Left ventricle myocardium inferior (tissue), 1 donor: ENCODE measurements at regions not wholly inside any gene's neighbourhood (a gene's known extent, or its start where the extent isn't known, plus 50 kb on each side); places are given as distances from the start of the nearest gene placed in this dataset.

Source experiments
- DNase-seq: peaks from one replicate; pipeline ENCODE4 v3.0.0-alpha.2; 2020
- H3K27ac ChIP-seq: fragments of 200-600 bp; replicated peaks from 2 replicates; pipeline ENCODE4 v1.8.0; 2021
- H3K27me3 ChIP-seq: fragments of 200-600 bp; 2 replicates; pipeline ENCODE4 v1.8.0; 2021; ENCODE audit warnings: low read depth
- H3K36me3 ChIP-seq: fragments of 200-600 bp; 2 replicates; pipeline ENCODE4 v1.8.0; 2021
- H3K4me1 ChIP-seq: fragments of 200-600 bp; 2 replicates; pipeline ENCODE4 v1.8.0; 2021
- H3K4me3 ChIP-seq: fragments of 200-600 bp; 2 replicates; pipeline ENCODE4 v1.8.0; 2021; ENCODE audit warnings: mild to moderate bottlenecking, moderate library complexity
- H3K9me3 ChIP-seq: fragments of 200-600 bp; replicated peaks from 2 replicates; pipeline ENCODE4 v1.8.0; 2021
- intact Hi-C: fragments of 100-400 bp; cut with micrococcal nuclease; formaldehyde crosslinking; loops from one replicate; pipeline ENCODE4 v1.11.0; 2022
- TF ChIP-seq, protein P1 (sequence below): fragments of 200-600 bp; IDR thresholded peaks from 2 replicates; pipeline ENCODE4 v1.8.0; 2021; ENCODE audit warnings: antibody characterized with exemption, mild to moderate bottlenecking, borderline replicate concordance
- donor health status: DM: no; HTN: yes; CAD: no; lungs with severe emphysema.

DNA sequence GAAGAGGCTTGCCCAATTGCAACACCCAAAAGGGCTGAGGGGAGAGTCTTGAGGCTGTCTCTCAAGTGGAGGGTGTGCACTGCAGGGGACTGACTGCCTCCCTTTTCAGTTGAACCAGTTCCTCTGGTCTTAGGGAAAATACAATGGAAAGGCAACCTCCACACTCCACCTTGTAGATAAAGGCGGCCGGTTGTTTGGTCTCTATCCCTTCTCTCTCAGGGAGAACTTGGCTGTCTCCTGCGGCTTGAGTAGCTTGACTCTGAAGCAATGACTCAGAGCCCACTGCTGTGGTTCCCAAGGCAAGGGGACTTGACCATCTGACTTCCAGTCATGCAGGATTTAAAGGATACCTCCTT is 143.2 kb upstream of the UMPS start:
- Histone ChIP-seq H3K4me1 (peaks cover 55% of the 10 kb centered on the region), H3K9me3 (no peaks in the 10 kb centered on the region), H3K4me3 (peak overlapping the region; percentile 76), H3K27me3 (no peaks in the 10 kb centered on the region), H3K36me3 (no peaks in the 10 kb centered on the region), H3K27ac (peak overlapping the region; percentile 89)
- DNase-seq: no peak
- intact Hi-C loops: no loop called here
- TF ChIP-seq, protein P1, sequence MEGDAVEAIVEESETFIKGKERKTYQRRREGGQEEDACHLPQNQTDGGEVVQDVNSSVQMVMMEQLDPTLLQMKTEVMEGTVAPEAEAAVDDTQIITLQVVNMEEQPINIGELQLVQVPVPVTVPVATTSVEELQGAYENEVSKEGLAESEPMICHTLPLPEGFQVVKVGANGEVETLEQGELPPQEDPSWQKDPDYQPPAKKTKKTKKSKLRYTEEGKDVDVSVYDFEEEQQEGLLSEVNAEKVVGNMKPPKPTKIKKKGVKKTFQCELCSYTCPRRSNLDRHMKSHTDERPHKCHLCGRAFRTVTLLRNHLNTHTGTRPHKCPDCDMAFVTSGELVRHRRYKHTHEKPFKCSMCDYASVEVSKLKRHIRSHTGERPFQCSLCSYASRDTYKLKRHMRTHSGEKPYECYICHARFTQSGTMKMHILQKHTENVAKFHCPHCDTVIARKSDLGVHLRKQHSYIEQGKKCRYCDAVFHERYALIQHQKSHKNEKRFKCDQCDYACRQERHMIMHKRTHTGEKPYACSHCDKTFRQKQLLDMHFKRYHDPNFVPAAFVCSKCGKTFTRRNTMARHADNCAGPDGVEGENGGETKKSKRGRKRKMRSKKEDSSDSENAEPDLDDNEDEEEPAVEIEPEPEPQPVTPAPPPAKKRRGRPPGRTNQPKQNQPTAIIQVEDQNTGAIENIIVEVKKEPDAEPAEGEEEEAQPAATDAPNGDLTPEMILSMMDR: no peak

DNA sequence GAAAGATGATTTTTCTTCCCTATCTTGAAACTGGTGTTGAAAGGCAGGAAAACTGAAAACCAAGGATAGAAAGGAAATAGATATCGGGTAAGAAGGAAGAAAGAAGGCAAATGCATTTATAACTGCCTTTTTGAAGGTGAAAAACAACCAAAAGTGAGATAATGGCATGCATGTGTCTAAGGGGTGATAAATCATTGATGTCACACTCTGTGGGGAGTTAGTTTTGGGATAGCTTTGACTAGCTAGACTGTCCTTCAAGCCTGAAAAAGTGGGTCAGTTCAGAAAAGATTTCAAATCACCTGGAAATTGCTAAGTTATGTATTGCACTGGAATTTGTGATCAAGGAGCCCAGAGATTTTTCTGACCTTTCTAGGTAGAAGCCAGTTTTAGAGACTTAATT is 142.2 kb upstream of the UMPS start:
- H3K4me1 ChIP-seq: peaks cover 65% of the 10 kb centered on the region
- H3K27me3 ChIP-seq: no peaks in the 10 kb centered on the region
- H3K36me3 ChIP-seq: no peaks in the 10 kb centered on the region
- no peak for DNase-seq
- no peak overlapping the region for H3K27ac ChIP-seq
- TF ChIP-seq, protein P1: no peak
- intact Hi-C loops: no loop called here
- no peaks in the 10 kb centered on the region for H3K9me3 ChIP-seq
- no peak overlapping the region for H3K4me3 ChIP-seq

DNA sequence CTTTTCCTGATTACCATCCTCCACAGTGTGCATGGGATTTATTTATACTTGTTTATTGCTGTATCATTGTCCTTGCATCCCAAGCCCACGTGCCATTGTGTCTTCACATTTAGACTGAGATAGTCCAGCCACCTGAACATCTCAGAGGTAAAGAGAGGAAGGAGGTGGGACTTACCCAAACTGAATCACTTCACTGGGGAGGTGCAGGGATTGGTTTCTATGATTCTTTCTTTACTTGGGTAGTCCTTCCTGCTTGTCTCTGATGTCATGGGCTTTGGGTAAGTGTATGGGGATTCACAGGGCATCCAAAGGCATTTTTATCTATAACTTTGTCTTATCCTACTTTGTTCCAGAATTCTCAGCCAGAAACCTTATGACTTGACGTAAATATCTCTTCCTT is 141.5 kb upstream of the UMPS start:
- no peak for DNase-seq
- intact Hi-C loops: no loop called here
- Histone ChIP-seq H3K4me3 (no peak overlapping the region), H3K4me1 (peaks cover 67% of the 10 kb centered on the region), H3K27ac (no peak overlapping the region), H3K36me3 (no peaks in the 10 kb centered on the region), H3K27me3 (no peaks in the 10 kb centered on the region), H3K9me3 (no peaks in the 10 kb centered on the region)
- TF ChIP-seq, protein P1: no peak

DNA sequence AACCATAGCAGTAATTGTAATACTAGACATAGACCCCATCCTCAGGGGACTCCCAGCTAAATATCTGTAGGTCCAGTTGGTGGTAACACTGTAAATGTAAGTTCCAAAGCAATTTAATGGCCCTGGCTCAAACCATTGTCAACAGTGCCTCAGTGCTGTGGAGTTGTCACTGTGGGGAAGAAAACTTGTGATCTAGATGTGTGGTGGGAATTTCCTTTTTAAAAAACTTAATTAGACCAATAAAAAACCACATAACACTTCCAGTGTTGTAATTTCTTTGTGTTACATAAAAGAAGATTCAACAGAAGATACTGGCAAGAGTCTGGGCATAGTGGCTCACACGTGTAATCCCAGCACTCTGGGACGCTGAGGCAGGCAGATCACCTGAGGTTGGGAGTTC is 138.6 kb upstream of the UMPS start:
- H3K9me3 ChIP-seq: no peaks in the 10 kb centered on the region
- intact Hi-C loops: no loop called here
- no peaks in the 10 kb centered on the region for H3K36me3 ChIP-seq
- no peaks in the 10 kb centered on the region for H3K27me3 ChIP-seq
- TF ChIP-seq, protein P1: no peak
- no peak for DNase-seq
- no peak overlapping the region for H3K27ac ChIP-seq
- no peak overlapping the region for H3K4me3 ChIP-seq
- H3K4me1 ChIP-seq: peaks cover 51% of the 10 kb centered on the region

DNA sequence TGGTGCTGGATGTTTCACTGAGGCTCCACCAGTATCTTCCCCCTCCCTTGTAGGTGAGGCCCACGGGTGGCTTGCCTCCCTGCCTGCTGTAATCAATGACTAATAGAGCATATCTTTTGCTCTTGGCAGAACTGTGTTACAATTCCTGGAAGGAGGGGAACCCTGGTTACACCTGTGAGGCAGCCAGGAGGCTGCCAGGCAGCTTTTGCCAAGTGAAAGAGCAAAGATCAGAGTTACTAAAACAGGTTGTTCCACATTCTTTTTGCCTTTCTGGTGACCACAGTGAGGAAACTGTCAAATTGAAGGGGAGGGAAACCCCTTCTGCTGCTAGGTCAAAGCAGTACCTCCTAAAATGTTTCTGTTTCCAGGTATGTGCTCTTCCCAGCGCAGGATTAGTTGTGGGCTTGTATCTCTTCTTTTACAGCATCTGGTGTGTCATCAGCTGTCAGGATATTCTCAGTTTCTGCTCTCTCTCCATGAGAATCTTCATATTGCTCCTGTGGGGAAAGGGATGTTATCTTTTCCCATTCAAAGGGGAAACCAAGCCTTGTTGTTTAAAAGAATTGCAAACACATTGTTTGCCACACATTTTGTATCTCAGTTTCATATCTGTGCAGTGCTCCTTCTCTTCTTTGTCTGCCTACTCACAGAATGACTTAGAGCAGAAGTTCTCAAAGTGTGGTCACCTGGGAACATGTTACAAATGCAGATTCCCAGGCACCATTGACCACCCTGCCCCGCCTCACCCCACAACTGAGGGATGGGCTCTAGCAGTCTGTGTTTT is 137.4 kb upstream of the UMPS start:
- H3K27ac ChIP-seq: peak overlapping the region; percentile 24
- no peaks in the 10 kb centered on the region for H3K27me3 ChIP-seq
- H3K36me3 ChIP-seq: no peaks in the 10 kb centered on the region
- H3K9me3 ChIP-seq: no peaks in the 10 kb centered on the region
- intact Hi-C loops: no loop called here
- H3K4me1 ChIP-seq: peaks cover 52% of the 10 kb centered on the region
- TF ChIP-seq, protein P1: no peak
- H3K4me3 ChIP-seq: no peak overlapping the region
- no peak for DNase-seq
